HG02973 (cell line): ENCODE measurements at regions not wholly inside any gene's neighbourhood (a gene's known extent, or its start where the extent isn't known, plus 50 kb on each side); places are given as distances from the start of the nearest gene placed in this dataset.

ENCODE experiments used
- ATAC-seq: cut with Tn5 transposase; IDR thresholded peaks from one replicate; pipeline ENCODE4 v1.9.1; 2021; ENCODE audit warnings: moderate library complexity; ENCODE audit not compliant: unreplicated experiment

DNA sequence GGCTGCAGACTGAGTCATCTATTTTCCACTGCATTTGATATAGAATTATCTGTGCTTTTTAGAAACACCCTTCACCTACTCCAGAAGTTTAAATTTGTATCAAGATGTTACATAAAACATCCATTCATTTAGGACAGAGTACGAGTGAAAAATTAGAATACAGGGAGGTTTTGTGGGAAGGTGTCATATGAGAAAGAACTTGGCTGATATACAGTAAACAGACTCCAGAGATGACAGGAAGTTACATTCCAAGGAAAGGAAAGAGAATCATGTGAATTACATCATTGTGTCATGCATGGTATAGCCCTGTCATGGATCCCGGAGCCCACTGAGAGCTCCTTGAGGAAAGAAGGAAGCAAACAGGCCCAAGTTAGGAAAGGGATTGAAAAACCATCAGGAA, 341.5 kb upstream of the PKDCC start:
- ATAC-seq, result no peak

DNA sequence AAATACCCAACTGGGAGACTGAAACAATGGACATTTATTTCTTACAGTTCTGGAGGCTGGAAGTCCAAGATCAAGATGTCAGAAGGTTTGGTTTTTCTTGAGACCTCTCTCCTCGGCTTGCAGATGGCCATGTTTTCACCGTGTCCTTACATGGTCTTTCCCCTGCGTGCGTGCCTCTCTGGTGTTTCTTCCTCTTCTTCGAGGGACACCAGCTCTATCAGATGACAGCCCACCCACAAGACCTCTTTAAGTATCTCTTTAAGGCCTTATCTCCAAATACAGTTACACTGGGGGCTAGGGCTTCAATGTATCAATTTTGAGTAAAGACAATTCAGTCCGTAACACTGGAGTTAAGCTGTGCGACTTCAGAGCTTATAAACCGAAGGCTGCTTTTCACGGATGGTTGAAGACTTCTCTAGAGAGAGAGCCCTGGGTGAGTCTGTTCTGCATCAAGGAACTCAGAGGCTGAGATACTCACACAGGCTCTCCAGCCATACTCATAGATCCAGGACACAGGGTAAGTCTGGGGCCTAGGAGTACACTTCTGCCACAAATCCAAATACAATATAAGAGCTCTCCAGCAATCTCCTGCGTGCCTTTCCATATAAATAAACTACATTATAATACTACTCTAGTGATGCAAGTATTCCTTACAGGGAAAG, 339.9 kb upstream of the PKDCC start:
- ATAC-seq, result no peak

DNA sequence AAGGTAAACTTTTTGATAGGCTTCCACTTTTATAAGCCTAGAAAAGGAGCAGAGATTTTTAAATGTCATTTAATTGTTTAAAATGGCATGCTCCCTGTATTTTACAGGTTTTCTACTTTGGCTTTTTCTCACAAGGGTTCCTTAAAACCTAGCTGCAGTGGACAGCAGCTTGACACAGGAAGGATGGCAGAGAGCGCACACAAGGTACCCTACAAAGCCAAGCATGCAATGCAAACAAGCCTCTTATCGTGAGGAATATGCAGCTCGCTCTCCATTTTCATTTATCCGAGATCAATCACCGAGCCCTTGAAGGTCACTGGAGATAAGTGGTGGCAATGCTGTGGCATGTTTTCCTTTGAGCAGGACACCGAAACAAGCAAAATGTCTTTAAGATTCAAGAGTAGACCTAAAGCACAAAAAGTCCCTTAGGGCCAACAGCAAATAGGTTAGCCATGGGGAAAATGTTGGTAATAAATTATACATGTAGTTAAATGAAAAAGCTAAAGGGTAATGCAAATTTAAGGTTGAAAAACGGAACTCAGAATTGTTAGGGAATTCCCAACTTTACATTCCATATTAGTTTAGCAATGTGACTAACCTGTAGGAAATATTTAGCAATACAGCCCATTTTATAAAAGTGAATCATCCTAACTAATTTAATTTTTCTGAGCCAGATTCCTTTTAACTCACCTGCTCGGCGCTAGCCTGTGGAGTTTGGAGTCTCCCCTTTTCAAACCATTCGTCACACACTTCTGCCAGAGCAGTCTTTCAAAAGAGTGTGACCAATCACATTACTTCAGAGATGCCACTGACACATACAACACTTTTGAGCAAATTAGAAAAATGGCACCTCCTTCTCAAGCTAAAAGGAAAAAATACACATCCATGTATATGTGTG, 337.9 kb upstream of the PKDCC start:
- ATAC-seq, result no peak

DNA sequence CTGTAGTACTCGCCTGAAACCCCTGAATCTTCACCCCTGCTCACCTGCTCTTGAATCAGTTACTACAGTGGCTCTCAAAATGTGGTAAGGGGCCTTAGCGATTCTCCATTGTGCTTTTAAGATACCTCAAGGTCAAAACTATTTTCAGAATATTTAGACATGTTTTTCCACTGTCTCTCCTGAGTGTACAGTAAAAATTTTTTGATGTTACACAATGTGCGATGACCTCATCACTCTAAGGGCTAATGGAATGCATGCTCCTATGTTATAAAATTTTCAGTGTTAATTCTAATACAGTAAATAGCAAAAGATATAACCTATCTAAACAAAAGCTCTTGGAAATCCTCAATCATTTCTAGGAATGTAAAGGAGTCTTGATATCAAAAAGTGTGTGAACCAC, 336.9 kb upstream of the PKDCC start:
- ATAC-seq, result no peak

DNA sequence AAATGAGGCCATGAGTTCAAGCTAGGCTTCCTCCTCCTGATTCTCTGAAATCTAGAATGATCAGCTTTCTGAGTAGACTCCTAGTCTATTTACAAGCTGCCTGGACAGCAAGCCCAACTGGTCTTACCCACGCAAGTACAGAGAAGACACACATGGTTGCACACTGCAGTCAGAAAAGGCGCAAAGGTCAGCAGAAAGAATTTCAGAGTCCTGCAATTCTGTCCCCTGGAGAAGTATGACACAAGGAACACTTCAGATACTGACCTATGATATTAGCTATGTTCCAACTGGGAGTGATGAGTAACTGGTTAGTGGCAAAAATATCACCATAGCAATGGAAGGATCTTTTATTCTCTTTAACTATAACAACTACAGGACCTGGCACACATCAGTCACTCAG, 336.1 kb upstream of the PKDCC start:
- no peak for ATAC-seq

DNA sequence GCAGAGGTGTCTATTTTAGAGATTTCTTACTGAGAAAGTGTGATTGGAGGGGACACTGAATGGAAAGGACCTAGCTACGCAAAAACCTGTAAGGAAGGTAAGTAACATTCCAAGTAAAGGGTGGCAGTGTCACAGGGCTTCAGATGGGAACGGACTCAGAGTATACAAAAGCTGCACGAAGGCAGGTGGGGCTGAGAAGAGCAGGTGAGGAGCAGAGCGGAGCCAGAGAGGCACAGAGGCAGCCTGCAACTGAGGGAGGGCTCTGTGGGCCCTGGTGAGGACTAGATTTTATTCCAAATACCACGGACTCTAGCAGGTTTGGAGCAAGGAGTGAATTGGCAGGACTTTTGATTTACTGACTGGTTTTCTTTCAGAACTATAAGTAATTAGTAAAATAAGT, 331.3 kb upstream of the PKDCC start:
- no peak for ATAC-seq

DNA sequence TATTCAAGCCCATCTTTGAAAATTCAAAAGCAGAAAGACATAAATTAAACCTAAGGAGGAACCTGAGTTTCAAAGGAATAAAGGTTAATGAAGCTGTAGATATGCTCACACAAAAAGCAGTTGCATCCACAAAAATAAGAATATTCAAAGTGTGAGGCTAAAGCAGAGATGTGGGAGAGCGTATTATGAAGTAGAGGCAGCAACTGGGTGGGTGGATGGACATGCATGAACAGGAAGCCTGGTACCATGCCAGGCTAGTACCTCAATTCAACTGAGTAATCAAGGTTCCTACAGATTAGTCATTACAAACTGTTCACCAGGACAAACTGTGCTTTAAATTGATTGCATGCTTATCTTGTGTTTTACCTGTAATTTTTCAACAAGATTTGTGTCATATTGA, 330.0 kb upstream of the PKDCC start:
- ATAC-seq, result no peak

DNA sequence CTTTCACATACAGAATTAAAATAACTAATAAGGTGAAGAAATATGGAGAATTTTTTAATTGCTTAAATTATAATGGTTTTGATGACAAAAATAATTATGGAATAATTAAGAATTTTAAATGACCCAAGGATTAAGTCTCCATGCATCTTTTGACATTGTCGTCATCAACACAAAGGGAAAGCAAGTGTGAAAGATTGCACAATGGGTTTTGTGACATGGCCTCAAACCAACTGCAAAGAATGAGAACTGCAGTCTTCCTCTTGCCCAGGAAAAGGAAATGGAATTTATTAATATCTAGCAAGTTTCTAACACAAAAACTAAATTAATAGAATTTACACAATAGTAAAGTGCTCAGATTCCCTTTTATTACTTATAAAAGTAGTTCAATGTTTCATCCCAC, 329.1 kb upstream of the PKDCC start:
- no peak for ATAC-seq

DNA sequence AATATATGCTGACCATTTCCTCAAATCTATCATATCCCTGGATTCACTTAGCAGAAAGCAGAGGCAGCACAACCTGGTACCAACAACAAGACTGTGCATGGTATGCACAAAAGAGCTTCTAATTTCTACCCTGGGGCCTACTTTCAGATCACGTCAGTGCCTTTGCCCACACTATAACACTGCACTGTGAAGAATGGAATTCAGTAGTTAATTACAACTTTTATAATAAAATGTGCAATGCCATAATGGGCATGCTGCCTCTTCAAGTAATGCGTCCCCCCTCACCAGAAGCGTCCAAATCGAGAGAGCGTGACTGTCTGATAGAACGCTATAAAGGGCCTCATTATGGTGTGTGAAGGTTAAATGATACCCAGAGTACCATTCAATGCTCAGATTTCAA, 328.1 kb upstream of the PKDCC start:
- no peak for ATAC-seq

DNA sequence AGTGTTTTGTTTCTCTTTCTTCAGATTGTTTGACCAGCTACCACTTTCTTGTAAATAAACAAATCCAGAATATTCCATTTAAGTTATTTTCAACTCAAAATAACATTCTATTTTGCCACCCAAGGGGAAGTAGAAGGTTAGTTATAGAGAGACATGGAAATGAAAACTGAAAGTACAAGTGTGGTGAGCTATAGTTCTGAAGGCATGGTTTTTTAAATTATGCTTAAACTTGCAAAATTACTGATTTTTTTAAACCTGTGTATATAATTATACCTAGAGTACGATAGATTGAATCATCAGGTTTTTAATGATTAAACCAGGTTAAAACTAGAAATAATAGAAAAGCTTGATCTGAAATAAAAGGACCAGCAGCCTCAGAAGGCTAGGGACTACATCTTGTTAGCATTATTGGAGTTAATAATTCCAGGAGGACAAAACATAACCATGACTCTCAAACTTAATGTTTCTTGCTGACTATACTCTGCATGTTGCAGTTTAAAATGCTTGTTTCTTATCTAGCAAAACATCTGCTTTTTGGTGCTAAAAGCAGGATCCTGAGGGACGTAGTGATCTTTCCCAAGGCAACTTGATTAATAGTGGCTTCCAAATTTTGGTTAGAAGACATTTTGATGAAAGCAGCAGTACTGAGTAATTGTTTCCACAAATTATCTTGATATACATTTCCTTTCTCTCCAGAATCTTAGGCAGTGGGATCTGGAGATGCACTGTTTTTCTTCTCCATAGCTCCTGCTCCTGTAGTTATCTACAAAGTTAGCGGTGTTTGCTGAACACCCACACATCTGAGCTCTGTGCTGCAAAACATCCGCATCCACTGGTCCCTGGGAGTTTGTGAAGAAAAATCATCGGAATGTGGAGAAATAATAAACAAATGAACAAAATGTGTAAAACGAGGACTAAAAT, 327.2 kb upstream of the PKDCC start:
- peak; percentile 50 for ATAC-seq

DNA sequence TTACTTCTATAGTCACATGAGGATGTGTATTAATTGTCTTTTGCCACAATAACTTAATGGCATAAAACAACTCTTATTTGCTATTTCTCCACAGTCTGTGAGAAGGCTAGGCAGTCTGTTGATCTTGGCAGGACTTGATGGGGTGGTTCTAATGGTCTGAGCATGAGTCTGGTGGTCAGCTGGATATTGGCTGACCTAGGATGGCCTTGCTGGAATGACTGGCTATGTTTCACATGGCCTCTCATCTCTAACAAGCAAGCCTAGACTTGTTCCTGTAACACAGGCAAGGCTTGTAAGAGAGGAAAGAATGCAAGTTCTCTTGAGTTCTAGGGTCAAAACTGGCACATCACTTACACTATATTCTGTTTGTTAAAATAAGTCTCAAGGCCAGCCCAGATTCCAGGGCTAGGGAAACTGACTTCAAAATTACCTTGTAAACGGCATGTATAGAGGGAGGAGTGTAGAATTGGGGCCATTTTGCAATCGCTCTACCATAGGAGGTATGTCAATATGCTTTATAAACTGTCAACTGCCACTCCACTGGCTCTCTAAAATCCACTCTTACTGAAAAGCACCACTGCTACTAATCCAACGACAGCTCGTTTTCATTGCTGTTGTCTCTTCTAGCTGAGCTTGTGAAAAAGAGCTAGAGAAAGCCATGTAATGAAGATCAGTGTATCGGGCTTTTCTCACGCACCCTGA, 325.0 kb upstream of the PKDCC start:
- ATAC-seq, result no peak

DNA sequence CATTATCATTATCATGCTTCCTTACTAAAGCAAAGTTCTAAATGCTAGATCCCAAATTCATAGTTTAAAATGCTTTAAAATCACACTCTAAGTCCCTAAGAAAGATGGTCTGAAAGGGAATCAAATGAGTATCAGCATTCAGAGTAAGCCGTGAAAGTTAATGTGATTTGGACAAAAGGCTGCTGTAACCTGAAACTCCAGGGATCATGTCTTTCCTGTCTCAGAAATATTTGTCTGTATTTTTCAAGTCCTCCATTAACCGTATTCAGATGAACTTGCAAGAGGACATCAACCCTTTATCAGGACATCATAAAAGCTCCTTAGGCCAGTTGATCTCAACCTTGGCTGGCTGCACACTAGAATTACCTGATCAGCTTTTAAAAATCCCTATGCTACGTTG, 324.3 kb upstream of the PKDCC start:
- ATAC-seq, result no peak

DNA sequence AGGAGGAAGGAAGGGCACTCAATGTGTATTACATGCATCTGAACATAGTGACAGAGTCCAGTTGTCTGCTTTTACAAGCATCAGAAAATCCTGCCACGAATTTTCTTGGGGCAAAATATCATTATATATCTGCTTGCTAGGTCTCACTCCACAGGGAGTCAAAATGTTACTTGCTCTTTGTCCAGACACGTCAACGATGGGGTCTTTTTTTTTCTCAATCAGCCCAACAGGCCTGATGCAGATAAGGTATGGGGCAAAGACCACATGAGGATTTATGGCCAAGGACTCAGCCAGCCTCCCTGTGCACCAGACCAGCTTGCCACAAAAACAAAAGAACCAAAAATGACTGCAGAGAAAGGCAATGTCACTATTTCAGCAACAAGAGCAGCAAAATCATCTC, 323.4 kb upstream of the PKDCC start:
- no peak for ATAC-seq

DNA sequence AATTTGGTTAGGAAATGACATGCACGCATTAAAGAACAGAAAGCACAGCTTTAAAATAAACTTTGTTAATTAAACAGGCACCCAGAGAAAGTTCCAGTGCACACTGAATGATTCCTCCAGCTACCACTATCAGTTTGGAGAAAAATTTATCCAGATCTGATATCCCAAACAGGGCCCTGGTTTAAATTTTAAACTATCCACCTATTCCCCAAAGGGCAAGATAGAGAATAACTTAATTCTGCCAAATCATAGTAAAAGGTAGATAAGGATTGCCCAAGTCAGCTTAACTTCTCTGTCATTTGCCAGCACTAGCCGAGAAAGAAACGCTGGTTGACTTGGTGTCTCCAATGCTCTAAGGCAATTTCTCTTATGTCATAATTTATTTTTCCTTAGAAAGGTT, 321.9 kb upstream of the PKDCC start:
- no peak for ATAC-seq

DNA sequence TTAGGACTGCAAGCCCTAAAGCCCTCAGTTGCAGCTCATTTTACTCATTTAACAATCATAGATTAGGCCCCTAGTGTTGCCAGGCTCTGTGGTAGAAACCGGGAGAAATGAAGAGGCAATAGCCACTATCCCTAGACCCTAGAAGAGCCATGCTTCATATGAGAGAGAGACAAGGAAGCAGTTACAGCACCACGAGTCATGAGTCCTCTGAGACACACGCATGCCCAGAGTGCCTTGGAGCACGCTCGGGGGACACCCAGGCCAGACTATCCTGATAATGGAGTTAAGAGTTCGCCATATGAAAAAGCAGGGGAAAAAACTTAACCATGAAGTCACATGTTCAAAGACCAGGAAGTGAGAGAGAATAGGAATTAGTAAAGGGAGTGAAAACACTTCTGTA, 321.5 kb upstream of the PKDCC start:
- ATAC-seq, result no peak

DNA sequence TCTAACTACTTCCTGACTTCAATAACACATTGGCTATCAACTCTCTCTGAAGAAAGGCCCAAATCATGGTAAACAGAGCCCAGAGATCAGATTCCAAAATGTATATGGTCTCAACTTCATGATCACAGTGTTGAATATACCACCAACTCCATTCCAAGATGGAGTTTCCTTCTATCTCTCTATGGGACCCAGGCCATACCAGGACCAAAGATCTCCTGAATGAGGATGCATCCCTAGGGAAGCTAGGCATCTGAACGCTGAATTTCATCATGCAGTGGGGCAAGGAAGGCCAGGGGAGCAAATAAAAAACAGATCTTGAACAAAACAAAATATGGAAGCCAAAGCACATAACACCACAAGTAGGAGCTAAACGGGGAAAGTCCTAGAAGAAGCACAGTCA, 320.7 kb upstream of the PKDCC start:
- ATAC-seq, result no peak

DNA sequence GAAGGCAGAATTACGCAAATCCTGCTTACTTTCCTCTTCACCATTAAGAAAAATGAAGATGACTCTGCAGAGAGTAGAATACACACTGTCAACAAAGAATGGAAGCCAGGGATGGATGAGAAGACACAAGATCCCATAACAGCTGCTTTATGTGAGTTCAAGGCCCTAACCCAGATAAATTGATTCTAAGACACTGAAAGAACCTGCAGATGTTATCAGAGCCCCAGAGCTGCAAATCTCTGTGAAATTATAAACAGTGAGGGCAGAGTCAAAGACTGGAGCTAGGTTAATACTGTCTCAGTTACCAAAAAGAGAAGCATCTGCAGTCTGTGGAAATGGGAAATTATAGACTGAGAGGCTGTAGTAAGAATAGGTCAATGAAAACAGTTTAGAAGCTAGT, 320.1 kb upstream of the PKDCC start:
- ATAC-seq, result no peak

DNA sequence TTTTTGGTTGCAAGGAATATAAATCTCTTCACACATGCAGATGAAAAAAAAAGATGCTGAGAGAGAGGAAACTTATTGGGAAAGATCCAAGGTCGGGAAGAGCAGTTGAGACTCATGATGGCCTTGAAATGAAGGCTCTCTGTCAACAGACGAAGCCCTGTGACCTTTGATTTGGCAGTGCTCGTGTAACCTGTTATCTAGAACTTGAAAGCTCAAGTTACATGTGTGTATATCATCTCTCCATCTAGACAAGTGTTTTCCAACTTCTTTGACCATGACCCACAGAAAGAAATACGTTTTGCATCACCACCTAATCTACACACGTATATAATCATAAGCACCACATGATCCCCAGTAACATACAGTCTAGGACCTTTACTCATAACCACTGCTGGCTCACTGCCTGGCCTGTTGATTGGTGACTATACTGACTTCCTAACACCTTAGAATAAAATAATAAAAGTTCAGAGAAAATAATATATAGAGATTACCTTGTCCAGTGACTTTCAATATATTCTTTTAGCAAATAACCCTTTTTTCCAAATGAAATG, 319.0 kb upstream of the PKDCC start:
- ATAC-seq, result no peak

DNA sequence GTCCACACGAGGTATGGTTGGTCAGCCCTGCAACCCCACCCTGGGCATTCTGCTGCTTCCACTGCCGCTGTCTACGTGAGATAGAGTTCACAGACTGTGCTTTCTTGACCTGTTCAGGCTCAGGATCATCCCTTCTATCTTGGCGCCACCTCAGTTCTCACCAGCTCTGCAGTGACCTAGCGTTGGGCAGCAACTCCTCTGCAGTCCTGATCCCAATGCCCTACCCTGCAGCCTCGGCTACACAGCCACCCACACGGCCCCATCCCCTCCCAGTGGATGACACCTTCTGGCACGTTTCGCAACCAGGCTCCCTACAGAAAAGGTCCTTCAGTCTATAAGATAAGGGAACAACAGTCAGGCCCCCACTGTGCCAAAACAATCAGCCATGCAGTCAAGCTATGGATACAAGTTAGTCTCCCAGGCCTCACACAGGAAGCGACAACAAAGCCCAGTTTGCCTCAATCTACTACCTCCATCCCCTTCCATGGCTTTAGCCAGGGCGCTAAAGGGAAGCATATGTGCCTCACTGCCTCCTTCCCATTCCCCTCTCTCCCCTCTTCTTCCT, 317.9 kb upstream of the PKDCC start:
- no peak for ATAC-seq

DNA sequence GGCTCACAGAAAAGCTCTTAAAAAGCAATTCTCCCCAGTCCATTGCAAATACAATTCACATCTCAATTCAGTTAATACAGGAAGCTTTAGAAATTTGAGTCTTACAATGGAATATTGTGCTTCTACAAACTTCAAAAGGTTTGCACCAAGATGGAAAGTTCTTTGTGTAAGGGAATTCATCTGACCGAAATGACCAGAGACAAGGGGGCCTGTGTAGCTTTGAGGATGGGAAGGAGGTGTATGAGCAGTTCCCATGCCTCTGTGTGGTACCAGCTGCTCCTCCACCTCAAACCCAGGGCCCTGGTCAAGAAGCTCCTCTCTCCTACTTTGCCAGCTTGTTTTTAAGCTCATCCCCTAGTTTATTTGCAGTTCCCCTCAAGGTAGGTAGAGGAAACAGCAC, 312.8 kb upstream of the PKDCC start:
- no peak for ATAC-seq
